ENCODE measurements at regions not wholly inside any gene's neighbourhood (a gene's known extent, or its start where the extent isn't known, plus 50 kb on each side); places are given as distances from the start of the nearest gene placed in this dataset.
"Not testable (repeated sequence)": the region's sequence is repeated elsewhere in the genome, so short reads cannot be mapped to it uniquely, and the experiment has no call there.

GRCh38 chr9:115540091-115540490 is 422.1 kb upstream of the TNC start:
- no peak for DNase-seq

GRCh38 chr9:115543511-115543910 is 425.6 kb upstream of the TNC start:
- DNase-seq: no peak

- DNase-seq: no peak
Observed at GRCh38 chr9:115548609-115549260, 430.8 kb upstream of the TNC start.

GRCh38 chr9:115551396-115551795 is 433.4 kb upstream of the TNC start:
- peak in 2 of 3 donors; percentile 28 to 37 for DNase-seq

GRCh38 chr9:115553060-115553773 is 435.3 kb upstream of the TNC start:
- DNase-seq: peak; percentile 15 to 56 (median 26)

- no peak for DNase-seq
Observed at GRCh38 chr9:115556432-115556831, 438.5 kb upstream of the TNC start.

- DNase-seq: no peak
Observed at GRCh38 chr9:115575147-115575546, 457.2 kb upstream of the TNC start.

- not testable (repeated sequence) for DNase-seq
Observed at GRCh38 chr9:115585458-115585857, 467.5 kb upstream of the TNC start.

GRCh38 chr9:115587310-115587709 is 469.4 kb upstream of the TNC start:
- DNase-seq: no peak

- peak; percentile 34 to 88 (median 57) for DNase-seq
Observed at GRCh38 chr9:115590011-115590410, 472.1 kb upstream of the TNC start.

- peak; percentile 79 to 97 (median 90) for DNase-seq
Observed at GRCh38 chr9:115591584-115591984, 473.6 kb upstream of the TNC start.

GRCh38 chr9:115593587-115594091 is 475.7 kb upstream of the TNC start:
- DNase-seq: peak; percentile 47 to 67 (median 65)

GRCh38 chr9:115594557-115594956 is 476.6 kb upstream of the TNC start:
- DNase-seq: peak in 1 of 3 donors; percentile 71

- peak in 2 of 3 donors; percentile 77 to 97 for DNase-seq
Observed at GRCh38 chr9:115596021-115596745, 478.2 kb upstream of the TNC start.

- no peak for DNase-seq
Observed at GRCh38 chr9:115596746-115597080, 478.8 kb upstream of the TNC start.

GRCh38 chr9:115597330-115597895 is 479.5 kb upstream of the TNC start:
- DNase-seq: no peak

GRCh38 chr9:115598751-115599150 is 480.8 kb upstream of the TNC start:
- peak in 1 of 3 donors; percentile 67 for DNase-seq

GRCh38 chr9:115599898-115600297 is 481.9 kb upstream of the TNC start:
- peak in 1 of 3 donors; percentile 48 for DNase-seq

GRCh38 chr9:115601434-115601833 is 483.5 kb upstream of the TNC start:
- DNase-seq: peak in 1 of 3 donors; percentile 81

GRCh38 chr9:115604831-115605483 is 487.0 kb upstream of the TNC start:
- DNase-seq: peak in 1 of 3 donors; percentile 97

- peak in 1 of 3 donors; percentile 61 for DNase-seq
Observed at GRCh38 chr9:115606838-115607237, 488.9 kb upstream of the TNC start.

Measured in muscle of back (tissue), 3 donors.